ENCODE measurements at regions not wholly inside any gene's neighbourhood (a gene's known extent, or its start where the extent isn't known, plus 50 kb on each side); places are given as distances from the start of the nearest gene placed in this dataset.

DNA sequence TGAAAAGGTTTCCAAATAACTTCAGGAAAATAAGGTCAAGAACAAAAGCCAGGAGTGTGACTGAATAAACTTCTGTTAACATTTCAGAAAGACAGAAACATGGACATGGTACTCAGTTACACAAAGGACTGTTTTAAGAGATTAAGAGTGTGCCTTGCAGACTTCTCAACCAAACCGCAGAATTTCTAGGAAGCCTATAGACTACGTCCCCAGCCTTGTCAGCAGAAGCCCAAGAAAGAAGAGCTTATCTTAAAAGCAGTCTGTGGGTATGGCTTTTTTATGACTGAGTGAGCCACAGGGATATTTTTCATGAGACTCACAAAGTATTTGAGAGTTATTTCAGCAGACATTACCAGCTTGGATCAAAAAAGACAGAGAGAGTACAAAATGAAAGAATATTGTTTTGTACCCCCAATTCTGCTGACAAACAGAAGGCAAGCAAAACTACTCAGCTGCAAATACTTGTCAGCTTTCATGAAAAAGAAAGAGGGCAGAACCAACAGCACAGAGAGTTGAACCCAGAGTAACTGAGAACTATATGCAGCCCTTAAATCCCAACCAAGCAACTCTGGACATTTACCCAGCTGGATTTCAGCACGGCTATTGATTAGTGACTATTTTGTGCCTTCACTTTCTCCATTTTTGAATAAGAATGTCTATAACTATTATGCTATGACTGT lies 711.0 kb upstream of the CTNND2 start (continued):
- no peak for TF ChIP-seq ZNF462 (CRISPR knock-in tag; IDR thresholded peaks at IDR 0.05)
- no peak for TF ChIP-seq JUNB (IDR thresholded peaks at IDR 0.05; ENCODE audit: unreplicated experiment)
- no peak for TF ChIP-seq POLR2AphosphoS5 (IDR thresholded peaks at IDR 0.05; ENCODE audit: low read depth)
- no peak for TF ChIP-seq EZH2phosphoT487 (IDR thresholded peaks at IDR 0.05; ENCODE audit: unreplicated experiment)
- no peak for TF ChIP-seq ZNF331 (CRISPR knock-in tag; IDR thresholded peaks at IDR 0.05; ENCODE audit: low read depth)
- TF ChIP-seq EZH2 (IDR thresholded peaks at IDR 0.05; ENCODE audit: low read depth, unreplicated experiment): no peak

DNA sequence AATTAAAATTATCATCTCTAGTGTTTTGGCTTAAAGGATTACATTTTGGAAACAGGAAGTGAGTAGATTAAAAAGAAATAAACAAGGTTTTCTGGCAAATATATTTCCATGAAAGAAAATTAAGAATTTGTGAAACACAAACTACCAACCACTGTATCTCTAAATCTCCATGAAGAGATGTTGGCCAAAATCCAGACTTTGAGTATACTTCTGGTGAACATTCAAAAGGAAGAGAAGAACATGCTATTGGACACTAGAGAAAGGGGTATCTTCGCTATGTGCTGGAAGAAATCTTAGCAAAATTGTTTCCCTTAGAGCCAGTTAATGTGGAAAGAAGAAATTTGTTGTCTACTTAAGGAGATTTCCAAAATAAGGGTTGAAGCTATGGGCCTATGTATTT lies 710.4 kb upstream of the CTNND2 start:
- Histone ChIP-seq H3K9me2 (ENCODE audit: insufficient read depth) (peaks cover 8% of the 10 kb centered on the region), H3F3A (replicated peaks; ENCODE audit: low read depth) (no peaks in the 10 kb centered on the region), H4K20me1 (replicated peaks; ENCODE audit: insufficient read depth) (no peaks in the 10 kb centered on the region), H3K79me2 (replicated peaks; ENCODE audit: insufficient read depth) (no peaks in the 10 kb centered on the region), H2AFZ (peak overlapping the region; percentile 73), H3K4me3 (no peak overlapping the region), H3K4me1 (ENCODE audit: insufficient read depth) (peaks cover 13% of the 10 kb centered on the region), H3K27me3 (ENCODE audit: insufficient read depth) (no peaks in the 10 kb centered on the region), H3K27ac (ENCODE audit: low read depth) (no peak overlapping the region), H3K4me2 (no peak overlapping the region), H3K36me3 (ENCODE audit: insufficient read depth) (no peaks in the 10 kb centered on the region)
- peaks cover 50% of the 10 kb centered on the region for H3K9me3 Mint-ChIP-seq
- TF ChIP-seq EZH2phosphoT487 (IDR thresholded peaks at IDR 0.05; ENCODE audit: unreplicated experiment) (no peak), POLR2AphosphoS5 (IDR thresholded peaks at IDR 0.05; ENCODE audit: low read depth) (no peak), NANOG (IDR thresholded peaks at IDR 0.05; ENCODE audit: borderline replicate concordance) (no peak)
- H3K27me3 Mint-ChIP-seq (ENCODE audit: insufficient read depth, low read depth, poor library complexity): peaks cover 6% of the 10 kb centered on the region
- DNase-seq (ENCODE audit: low spot score) (no peak), ATAC-seq (no peak)
- H3K4me1 Mint-ChIP-seq: peaks cover 15% of the 10 kb centered on the region
- H3K27ac Mint-ChIP-seq: no peak overlapping the region
- H3K36me3 Mint-ChIP-seq (ENCODE audit: low read depth): peaks cover 63% of the 10 kb centered on the region
- H3K4me3 Mint-ChIP-seq: no peak overlapping the region

All from GM23338 (cell line).